ENCODE measurements at regions not wholly inside any gene's neighbourhood (a gene's known extent, or its start where the extent isn't known, plus 50 kb on each side); places are given as distances from the start of the nearest gene placed in this dataset.

- ATAC-seq: no peak
- Mint-ChIP-seq H3K4me3 (no peak overlapping the region), H3K4me1 (no peaks in the 10 kb centered on the region), H3K27me3 (no peaks in the 10 kb centered on the region), H3K27ac (no peak overlapping the region), H3K9me3 (no peaks in the 10 kb centered on the region), H3K36me3 (no peaks in the 10 kb centered on the region)
These were observed 872.3 kb downstream of the EFNB2 start for GRCh38 chr13:105663182-105663581.

- H3K9me3 Mint-ChIP-seq: no peaks in the 10 kb centered on the region
- no peaks in the 10 kb centered on the region for H3K27me3 Mint-ChIP-seq
- no peaks in the 10 kb centered on the region for H3K4me1 Mint-ChIP-seq
- no peak for ATAC-seq
- no peak overlapping the region for H3K27ac Mint-ChIP-seq
- no peak overlapping the region for H3K4me3 Mint-ChIP-seq
- H3K36me3 Mint-ChIP-seq: no peaks in the 10 kb centered on the region
These were observed 874.9 kb downstream of the EFNB2 start for GRCh38 chr13:105660561-105660960.

GRCh38 chr13:105658431-105658830, 877.0 kb downstream of the EFNB2 start:
- no peak overlapping the region for H3K4me3 Mint-ChIP-seq
- H3K36me3 Mint-ChIP-seq: no peaks in the 10 kb centered on the region
- no peak overlapping the region for H3K27ac Mint-ChIP-seq
- H3K27me3 Mint-ChIP-seq: no peaks in the 10 kb centered on the region
- H3K4me1 Mint-ChIP-seq: no peaks in the 10 kb centered on the region
- no peaks in the 10 kb centered on the region for H3K9me3 Mint-ChIP-seq
- no peak for ATAC-seq

GRCh38 chr13:105655046-105655445, 880.4 kb downstream of the EFNB2 start:
- H3K36me3 Mint-ChIP-seq: no peaks in the 10 kb centered on the region
- H3K4me3 Mint-ChIP-seq: no peak overlapping the region
- no peaks in the 10 kb centered on the region for H3K4me1 Mint-ChIP-seq
- H3K9me3 Mint-ChIP-seq: peaks cover 2% of the 10 kb centered on the region
- no peak for ATAC-seq
- no peak overlapping the region for H3K27ac Mint-ChIP-seq
- H3K27me3 Mint-ChIP-seq: no peaks in the 10 kb centered on the region

GRCh38 chr13:105643966-105644365, 891.5 kb downstream of the EFNB2 start:
- Mint-ChIP-seq H3K4me3 (no peak overlapping the region), H3K27me3 (no peaks in the 10 kb centered on the region), H3K27ac (no peak overlapping the region), H3K36me3 (no peaks in the 10 kb centered on the region), H3K9me3 (peaks cover 6% of the 10 kb centered on the region), H3K4me1 (no peaks in the 10 kb centered on the region)
- no peak for ATAC-seq

GRCh38 chr13:105642511-105642958, 892.9 kb downstream of the EFNB2 start:
- Mint-ChIP-seq H3K27ac (no peak overlapping the region), H3K4me1 (no peaks in the 10 kb centered on the region), H3K27me3 (no peaks in the 10 kb centered on the region), H3K9me3 (peaks cover 3% of the 10 kb centered on the region), H3K36me3 (no peaks in the 10 kb centered on the region), H3K4me3 (no peak overlapping the region)
- ATAC-seq: no peak

GRCh38 chr13:105641121-105641520, 894.3 kb downstream of the EFNB2 start:
- H3K9me3 Mint-ChIP-seq: peaks cover 3% of the 10 kb centered on the region
- H3K4me3 Mint-ChIP-seq: no peak overlapping the region
- no peaks in the 10 kb centered on the region for H3K4me1 Mint-ChIP-seq
- no peak for ATAC-seq
- no peaks in the 10 kb centered on the region for H3K36me3 Mint-ChIP-seq
- no peaks in the 10 kb centered on the region for H3K27me3 Mint-ChIP-seq
- H3K27ac Mint-ChIP-seq: no peak overlapping the region

GRCh38 chr13:105638426-105638825, 897.0 kb downstream of the EFNB2 start:
- Mint-ChIP-seq H3K36me3 (no peaks in the 10 kb centered on the region), H3K9me3 (no peaks in the 10 kb centered on the region), H3K4me1 (no peaks in the 10 kb centered on the region), H3K27ac (no peak overlapping the region), H3K27me3 (no peaks in the 10 kb centered on the region), H3K4me3 (no peak overlapping the region)
- ATAC-seq: no peak

- no peak overlapping the region for H3K4me3 Mint-ChIP-seq
- H3K4me1 Mint-ChIP-seq: no peaks in the 10 kb centered on the region
- ATAC-seq: no peak
- H3K36me3 Mint-ChIP-seq: no peaks in the 10 kb centered on the region
- no peaks in the 10 kb centered on the region for H3K27me3 Mint-ChIP-seq
- H3K27ac Mint-ChIP-seq: no peak overlapping the region
- peaks cover 2% of the 10 kb centered on the region for H3K9me3 Mint-ChIP-seq
These were observed 901.4 kb downstream of the EFNB2 start for GRCh38 chr13:105634059-105634458.

GRCh38 chr13:105630431-105630830, 905.0 kb downstream of the EFNB2 start:
- H3K4me1 Mint-ChIP-seq: no peaks in the 10 kb centered on the region
- peaks cover 2% of the 10 kb centered on the region for H3K9me3 Mint-ChIP-seq
- no peaks in the 10 kb centered on the region for H3K36me3 Mint-ChIP-seq
- H3K27me3 Mint-ChIP-seq: no peaks in the 10 kb centered on the region
- no peak overlapping the region for H3K27ac Mint-ChIP-seq
- ATAC-seq: no peak
- H3K4me3 Mint-ChIP-seq: no peak overlapping the region

GRCh38 chr13:105627270-105627669, 908.2 kb downstream of the EFNB2 start:
- ATAC-seq: no peak
- Mint-ChIP-seq H3K9me3 (peaks cover 6% of the 10 kb centered on the region), H3K4me3 (no peak overlapping the region), H3K27ac (no peak overlapping the region), H3K36me3 (no peaks in the 10 kb centered on the region), H3K4me1 (no peaks in the 10 kb centered on the region), H3K27me3 (no peaks in the 10 kb centered on the region)

- no peak for ATAC-seq
- Mint-ChIP-seq H3K27ac (no peak overlapping the region), H3K9me3 (peaks cover 3% of the 10 kb centered on the region), H3K27me3 (no peaks in the 10 kb centered on the region), H3K4me1 (no peaks in the 10 kb centered on the region), H3K36me3 (no peaks in the 10 kb centered on the region), H3K4me3 (no peak overlapping the region)
These were observed 909.8 kb downstream of the EFNB2 start for GRCh38 chr13:105625691-105626090.

- no peaks in the 10 kb centered on the region for H3K4me1 Mint-ChIP-seq
- no peak overlapping the region for H3K4me3 Mint-ChIP-seq
- H3K27ac Mint-ChIP-seq: no peak overlapping the region
- no peaks in the 10 kb centered on the region for H3K27me3 Mint-ChIP-seq
- H3K9me3 Mint-ChIP-seq: peaks cover 3% of the 10 kb centered on the region
- no peaks in the 10 kb centered on the region for H3K36me3 Mint-ChIP-seq
- no peak for ATAC-seq
These were observed 919.0 kb downstream of the EFNB2 start for GRCh38 chr13:105616333-105617075.

GRCh38 chr13:105612541-105612940, 922.9 kb downstream of the EFNB2 start:
- Mint-ChIP-seq H3K36me3 (no peaks in the 10 kb centered on the region), H3K27ac (no peak overlapping the region), H3K27me3 (no peaks in the 10 kb centered on the region), H3K9me3 (no peaks in the 10 kb centered on the region), H3K4me3 (no peak overlapping the region), H3K4me1 (no peaks in the 10 kb centered on the region)
- no peak for ATAC-seq

- no peak overlapping the region for H3K27ac Mint-ChIP-seq
- H3K9me3 Mint-ChIP-seq: no peaks in the 10 kb centered on the region
- H3K4me3 Mint-ChIP-seq: no peak overlapping the region
- no peaks in the 10 kb centered on the region for H3K27me3 Mint-ChIP-seq
- no peaks in the 10 kb centered on the region for H3K36me3 Mint-ChIP-seq
- H3K4me1 Mint-ChIP-seq: no peaks in the 10 kb centered on the region
- no peak for ATAC-seq
These were observed 924.0 kb downstream of the EFNB2 start for GRCh38 chr13:105611424-105611823.

GRCh38 chr13:105608104-105608503, 927.4 kb downstream of the EFNB2 start:
- no peaks in the 10 kb centered on the region for H3K27me3 Mint-ChIP-seq
- ATAC-seq: no peak
- no peak overlapping the region for H3K27ac Mint-ChIP-seq
- peaks cover 3% of the 10 kb centered on the region for H3K9me3 Mint-ChIP-seq
- H3K36me3 Mint-ChIP-seq: no peaks in the 10 kb centered on the region
- no peak overlapping the region for H3K4me3 Mint-ChIP-seq
- H3K4me1 Mint-ChIP-seq: no peaks in the 10 kb centered on the region
